ENCODE measurements at regions not wholly inside any gene's neighbourhood (a gene's known extent, or its start where the extent isn't known, plus 50 kb on each side); places are given as distances from the start of the nearest gene placed in this dataset.
"Not testable (repeated sequence)": the region's sequence is repeated elsewhere in the genome, so short reads cannot be mapped to it uniquely, and the experiment has no call there.

DNA sequence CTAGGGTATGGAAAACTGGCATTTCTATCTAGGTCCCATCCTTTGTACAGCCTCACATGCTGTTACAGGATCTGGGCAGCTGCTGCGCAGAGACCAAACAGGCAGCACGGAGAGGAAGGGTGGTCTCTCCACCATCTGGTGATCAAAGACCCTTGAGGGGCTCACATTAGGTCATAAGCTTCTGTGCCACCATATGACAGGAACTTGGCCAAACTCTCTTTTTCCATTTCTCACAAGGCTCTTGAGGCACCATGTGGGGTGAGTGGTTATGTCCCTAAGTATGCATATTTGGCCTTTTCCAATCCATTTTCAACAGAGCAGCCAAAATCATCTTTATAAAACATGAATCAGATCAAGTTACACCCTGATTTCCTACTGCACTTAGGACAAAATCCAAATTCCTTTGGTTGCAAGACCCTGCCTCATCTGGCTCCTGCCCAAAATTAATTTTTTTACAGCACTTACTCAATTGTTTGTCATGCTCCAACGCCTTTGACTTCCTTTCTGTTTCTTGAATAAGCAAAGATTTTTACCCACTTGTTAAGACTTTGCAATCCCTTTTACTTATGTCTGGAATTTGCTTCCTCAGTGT is 730.0 kb downstream of the MAT2B start:
- H3K4me3 Mint-ChIP-seq = no peak overlapping the region
- H3K27ac Mint-ChIP-seq = no peak overlapping the region
- no peaks in the 10 kb centered on the region for H3K27me3 Mint-ChIP-seq
- no peaks in the 10 kb centered on the region for H3K36me3 Mint-ChIP-seq
- CTCF ChIA-PET = no interaction called here
- H3K4me1 Mint-ChIP-seq (ENCODE audit: low read depth) = no peaks in the 10 kb centered on the region
- POLR2A ChIA-PET = no interaction called here
- DNase-seq = no peak
- peaks cover 10% of the 10 kb centered on the region for H3K9me3 Mint-ChIP-seq
- intact Hi-C loops (cut with micrococcal nuclease) = no loop called here

DNA sequence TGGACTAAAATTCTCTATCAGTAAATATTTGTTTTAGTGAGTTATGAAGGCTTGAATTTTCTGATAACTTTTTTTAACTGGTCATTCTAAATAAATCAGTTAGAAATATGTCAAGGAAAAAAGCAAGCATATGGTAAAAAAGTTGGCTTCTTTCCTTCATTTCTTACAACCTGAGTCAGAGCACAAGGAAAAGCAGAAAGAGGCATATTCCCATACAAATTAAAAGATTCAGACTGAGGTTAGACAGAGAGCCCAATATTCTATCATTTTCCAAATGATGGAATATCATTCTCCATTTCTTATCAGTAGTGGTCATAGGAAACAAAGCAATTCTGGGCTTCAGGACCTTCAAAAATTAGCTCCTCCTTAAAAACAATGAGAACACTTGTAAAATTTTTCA is 732.1 kb downstream of the MAT2B start:
- Mint-ChIP-seq H3K36me3 (no peaks in the 10 kb centered on the region), H3K9me3 (peaks cover 6% of the 10 kb centered on the region), H3K4me3 (no peak overlapping the region), H3K27me3 (no peaks in the 10 kb centered on the region), H3K4me1 (ENCODE audit: low read depth) (no peaks in the 10 kb centered on the region), H3K27ac (no peak overlapping the region)
- ChIA-PET POLR2A (no interaction called here), CTCF (no interaction called here)
- intact Hi-C loops (cut with micrococcal nuclease) = no loop called here
- DNase-seq = no peak

DNA sequence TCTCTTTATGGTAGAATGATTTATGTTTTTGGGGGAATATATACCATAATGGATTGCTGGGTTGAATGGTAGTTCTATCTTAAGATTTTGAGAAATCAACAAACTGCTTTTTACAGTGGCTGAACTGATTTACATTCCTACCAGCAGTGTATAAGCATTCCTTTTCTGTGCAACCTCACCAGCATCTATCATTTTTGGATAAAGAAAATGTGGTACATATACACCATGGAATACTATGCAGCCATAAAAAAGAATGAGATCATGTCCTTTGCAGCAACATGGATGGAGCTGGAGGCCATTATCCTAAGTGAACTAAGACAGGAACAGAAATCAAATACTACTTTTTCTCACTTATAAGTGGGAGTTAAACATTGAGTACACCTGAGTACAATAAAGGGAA is 746.4 kb downstream of the MAT2B start:
- H3K36me3 Mint-ChIP-seq; CTCF ChIA-PET; H3K27me3 Mint-ChIP-seq; POLR2A ChIA-PET; DNase-seq; H3K4me3 Mint-ChIP-seq; H3K4me1 Mint-ChIP-seq (ENCODE audit: low read depth); H3K27ac Mint-ChIP-seq; intact Hi-C loops (cut with micrococcal nuclease): not testable (repeated sequence)
- H3K9me3 Mint-ChIP-seq = peaks cover 11% of the 10 kb centered on the region

DNA sequence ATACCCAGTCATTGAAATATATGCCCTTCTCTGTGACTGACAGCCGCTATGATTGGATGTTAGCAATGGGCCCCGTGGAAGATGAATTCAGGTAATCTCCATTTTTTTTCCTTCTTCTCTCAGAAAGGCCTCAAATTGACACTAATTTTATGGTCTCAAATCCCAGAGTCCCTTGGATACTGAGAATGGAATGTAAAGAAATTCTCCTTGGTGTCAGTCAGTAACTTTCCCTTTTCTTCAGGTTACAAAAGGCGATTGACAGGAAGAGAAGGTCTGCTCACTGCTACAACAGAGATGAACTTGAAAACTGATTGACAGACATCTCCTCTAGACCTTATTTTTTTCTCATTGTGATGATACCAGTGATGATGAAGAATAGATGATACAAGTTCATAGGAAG is 748.3 kb downstream of the MAT2B start:
- H3K27ac Mint-ChIP-seq = no peak overlapping the region

DNA sequence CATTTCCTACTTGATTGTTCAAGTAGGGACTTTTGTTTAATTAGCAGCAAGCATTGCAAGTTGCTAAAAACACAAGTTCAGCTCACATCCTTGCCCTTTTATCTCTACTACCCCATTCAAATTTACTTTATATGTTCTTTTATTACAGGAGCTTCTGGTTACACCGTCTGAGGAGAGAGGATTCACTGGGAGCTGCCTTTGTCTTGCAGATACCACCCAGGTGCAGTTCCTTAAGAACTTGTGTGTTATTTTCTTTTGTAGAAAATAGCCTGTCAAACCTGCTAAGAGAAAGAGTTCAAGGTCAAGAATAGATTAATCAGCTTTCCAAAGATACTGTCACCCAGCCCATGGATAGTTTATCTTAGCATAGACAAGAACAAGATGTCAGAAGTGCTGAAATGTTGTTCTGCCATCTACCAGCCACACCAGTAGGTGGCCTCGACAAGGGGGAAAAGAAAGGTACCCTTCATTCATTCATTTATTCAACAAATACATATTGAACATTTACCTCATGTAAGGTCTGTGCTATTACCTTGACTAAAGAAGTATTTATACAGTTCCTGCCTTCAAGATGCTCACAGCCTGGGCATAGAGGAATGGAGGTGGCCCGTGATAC is 750.3 kb downstream of the MAT2B start:
- peaks cover 9% of the 10 kb centered on the region for H3K9me3 Mint-ChIP-seq
- no peak overlapping the region for H3K27ac Mint-ChIP-seq
- DNase-seq = no peak
- ChIA-PET POLR2A (no interaction called here), CTCF (no interaction called here)
- intact Hi-C loops (cut with micrococcal nuclease) = no loop called here
- H3K36me3 Mint-ChIP-seq = no peaks in the 10 kb centered on the region
- H3K4me3 Mint-ChIP-seq = no peak overlapping the region
- no peaks in the 10 kb centered on the region for H3K27me3 Mint-ChIP-seq
- no peaks in the 10 kb centered on the region for H3K4me1 Mint-ChIP-seq (ENCODE audit: low read depth)

More for the DNA sequence above, 748.3 kb downstream of the MAT2B start:
- Mint-ChIP-seq H3K27me3 (no peaks in the 10 kb centered on the region), H3K4me3 (no peak overlapping the region), H3K9me3 (peaks cover 9% of the 10 kb centered on the region), H3K4me1 (ENCODE audit: low read depth) (no peaks in the 10 kb centered on the region), H3K36me3 (no peaks in the 10 kb centered on the region)
- ChIA-PET CTCF (no interaction called here), POLR2A (no interaction called here)
- DNase-seq = no peak
- intact Hi-C loops (cut with micrococcal nuclease) = no loop called here

GRCh38 chr5:164256351-164256750 is 750.9 kb downstream of the MAT2B start:
- no peak overlapping the region for H3K27ac Mint-ChIP-seq
- POLR2A ChIA-PET = no interaction called here
- no peaks in the 10 kb centered on the region for H3K27me3 Mint-ChIP-seq
- peaks cover 9% of the 10 kb centered on the region for H3K9me3 Mint-ChIP-seq
- H3K36me3 Mint-ChIP-seq = no peaks in the 10 kb centered on the region
- H3K4me1 Mint-ChIP-seq (ENCODE audit: low read depth) = no peaks in the 10 kb centered on the region
- CTCF ChIA-PET = no interaction called here
- no peak overlapping the region for H3K4me3 Mint-ChIP-seq
- DNase-seq = no peak
- intact Hi-C loops (cut with micrococcal nuclease) = no loop called here

DNA sequence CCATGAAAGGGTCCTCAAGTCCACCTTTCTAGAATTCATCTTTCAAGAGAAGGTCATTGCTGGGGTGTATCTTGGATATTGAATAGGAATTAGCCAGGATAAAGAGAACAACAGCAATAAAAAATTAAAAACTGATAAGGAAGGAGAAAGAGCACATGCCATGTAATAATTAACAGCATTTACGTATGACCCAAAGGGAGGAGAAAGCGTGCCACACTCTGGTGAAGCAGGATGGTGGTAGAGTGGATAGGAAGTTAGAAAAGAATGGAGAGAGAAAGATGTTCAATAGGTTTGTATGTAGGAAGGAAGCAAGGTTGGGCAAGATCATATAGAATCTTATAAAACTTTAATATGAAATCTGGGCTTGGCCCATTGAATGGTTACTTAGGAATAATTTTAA is 751.5 kb downstream of the MAT2B start:
- peaks cover 5% of the 10 kb centered on the region for H3K9me3 Mint-ChIP-seq
- ChIA-PET CTCF (no interaction called here), POLR2A (no interaction called here)
- no peaks in the 10 kb centered on the region for H3K4me1 Mint-ChIP-seq (ENCODE audit: low read depth)
- no peaks in the 10 kb centered on the region for H3K36me3 Mint-ChIP-seq
- H3K27ac Mint-ChIP-seq = no peak overlapping the region
- no peak overlapping the region for H3K4me3 Mint-ChIP-seq
- no peaks in the 10 kb centered on the region for H3K27me3 Mint-ChIP-seq
- intact Hi-C loops (cut with micrococcal nuclease) = no loop called here
- DNase-seq = no peak

DNA sequence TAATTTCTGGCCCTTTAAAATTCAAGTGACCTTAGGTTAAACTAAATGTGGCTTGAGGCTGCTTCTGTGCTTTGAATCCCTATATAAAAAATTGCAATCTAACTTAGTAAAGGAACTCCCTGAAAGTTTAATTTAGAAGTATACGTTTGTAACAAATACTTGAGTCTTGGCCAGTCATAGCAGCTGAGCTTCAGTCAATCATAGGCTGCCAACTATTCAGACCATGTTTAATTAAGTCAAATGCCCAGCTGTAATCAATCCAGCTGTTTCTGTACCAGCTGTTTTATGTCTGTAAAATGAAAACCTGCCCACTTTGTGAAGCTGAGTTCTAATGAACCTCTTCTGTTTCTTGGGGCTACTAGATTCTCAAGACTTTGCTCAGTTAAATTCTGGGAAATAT is 760.1 kb downstream of the MAT2B start:
- CTCF ChIA-PET = no interaction called here
- intact Hi-C loops (cut with micrococcal nuclease) = no loop called here
- no peaks in the 10 kb centered on the region for H3K27me3 Mint-ChIP-seq
- no peaks in the 10 kb centered on the region for H3K36me3 Mint-ChIP-seq
- H3K27ac Mint-ChIP-seq = no peak overlapping the region
- DNase-seq = no peak
- no peaks in the 10 kb centered on the region for H3K4me1 Mint-ChIP-seq (ENCODE audit: low read depth)
- no peak overlapping the region for H3K4me3 Mint-ChIP-seq
- POLR2A ChIA-PET = no interaction called here
- peaks cover 12% of the 10 kb centered on the region for H3K9me3 Mint-ChIP-seq

DNA sequence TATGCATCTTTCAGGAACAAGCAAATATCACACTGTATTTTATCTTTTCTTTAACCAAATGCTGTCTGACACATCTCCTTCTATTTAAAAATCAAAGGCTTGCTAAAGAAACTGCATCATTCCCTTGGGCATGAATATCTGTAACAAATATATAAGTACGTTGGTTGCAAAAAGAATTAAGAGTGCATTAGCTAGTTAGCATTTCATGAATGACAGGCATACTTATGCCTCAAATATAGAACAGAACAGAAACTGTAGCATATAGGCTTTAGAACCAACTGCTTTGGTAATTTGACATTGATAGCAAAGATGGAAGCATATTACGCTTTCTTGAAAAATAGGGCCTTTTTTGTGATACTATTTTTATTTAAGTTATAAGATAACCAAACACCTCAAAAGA is 761.2 kb downstream of the MAT2B start:
- Mint-ChIP-seq H3K27me3 (no peaks in the 10 kb centered on the region), H3K27ac (no peak overlapping the region), H3K36me3 (no peaks in the 10 kb centered on the region), H3K4me1 (ENCODE audit: low read depth) (no peaks in the 10 kb centered on the region), H3K9me3 (peaks cover 12% of the 10 kb centered on the region), H3K4me3 (no peak overlapping the region)
- intact Hi-C loops (cut with micrococcal nuclease) = no loop called here
- DNase-seq = no peak
- CTCF ChIA-PET = no interaction called here
- POLR2A ChIA-PET = no interaction called here

DNA sequence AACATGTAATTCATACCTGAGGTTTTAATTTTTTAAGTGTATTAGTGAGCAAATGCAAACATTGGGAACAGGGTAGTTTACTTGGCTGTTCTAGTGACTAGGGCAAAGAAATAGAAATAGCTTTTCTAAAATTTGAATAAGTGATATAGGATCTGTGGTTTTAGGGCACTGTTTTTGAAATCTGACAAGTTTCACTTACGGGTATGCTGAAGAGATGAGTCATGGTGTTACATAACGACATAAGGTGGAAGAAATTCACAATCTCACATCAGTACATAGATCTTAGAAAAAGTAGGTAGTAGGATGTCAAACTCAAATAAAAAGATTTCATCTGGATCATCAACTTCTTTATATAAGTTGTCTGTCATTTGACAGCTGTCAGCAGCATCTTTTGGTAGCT is 772.3 kb downstream of the MAT2B start:
- Mint-ChIP-seq H3K4me3 (no peak overlapping the region), H3K27ac (no peak overlapping the region), H3K4me1 (ENCODE audit: low read depth) (no peaks in the 10 kb centered on the region), H3K9me3 (peaks cover 10% of the 10 kb centered on the region), H3K36me3 (no peaks in the 10 kb centered on the region), H3K27me3 (no peaks in the 10 kb centered on the region)
- ChIA-PET POLR2A (no interaction called here), CTCF (no interaction called here)
- DNase-seq = no peak
- intact Hi-C loops (cut with micrococcal nuclease) = no loop called here

DNA sequence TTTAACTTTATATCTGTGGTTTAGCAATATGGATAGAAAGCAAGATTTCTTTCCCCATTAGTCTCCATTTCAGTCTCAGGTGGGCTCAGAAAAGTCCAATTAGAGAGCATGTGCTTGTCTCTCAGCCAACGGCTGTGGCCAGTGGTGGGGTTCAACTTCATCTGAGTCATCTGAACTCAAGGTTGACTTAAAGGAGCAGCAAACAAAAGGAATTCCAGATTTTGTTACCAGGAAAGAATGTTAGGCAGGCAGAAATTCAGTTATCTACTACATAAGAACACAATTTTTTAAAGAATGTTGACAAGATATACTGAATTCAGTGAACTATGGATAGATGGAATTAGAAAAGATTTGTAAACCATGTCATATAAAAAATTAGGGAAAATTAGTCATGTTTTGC is 784.1 kb downstream of the MAT2B start:
- intact Hi-C loops (cut with micrococcal nuclease) = no loop called here
- ChIA-PET POLR2A (no interaction called here), CTCF (no interaction called here)
- no peaks in the 10 kb centered on the region for H3K27me3 Mint-ChIP-seq
- no peaks in the 10 kb centered on the region for H3K4me1 Mint-ChIP-seq (ENCODE audit: low read depth)
- no peak overlapping the region for H3K27ac Mint-ChIP-seq
- peaks cover 27% of the 10 kb centered on the region for H3K9me3 Mint-ChIP-seq
- no peak overlapping the region for H3K4me3 Mint-ChIP-seq
- no peak for DNase-seq
- no peaks in the 10 kb centered on the region for H3K36me3 Mint-ChIP-seq

- POLR2A ChIA-PET = no interaction called here
- Mint-ChIP-seq H3K27me3 (no peaks in the 10 kb centered on the region), H3K9me3 (peaks cover 15% of the 10 kb centered on the region), H3K36me3 (no peaks in the 10 kb centered on the region), H3K27ac (no peak overlapping the region), H3K4me1 (ENCODE audit: low read depth) (no peaks in the 10 kb centered on the region), H3K4me3 (no peak overlapping the region)
- no peak for DNase-seq
- CTCF ChIA-PET = no interaction called here
- intact Hi-C loops (cut with micrococcal nuclease) = no loop called here
Observed at GRCh38 chr5:164296603-164297080, 791.2 kb downstream of the MAT2B start.

- no peak for DNase-seq
- Mint-ChIP-seq H3K9me3 (peaks cover 15% of the 10 kb centered on the region), H3K4me1 (ENCODE audit: low read depth) (no peaks in the 10 kb centered on the region), H3K27me3 (no peaks in the 10 kb centered on the region), H3K27ac (no peak overlapping the region), H3K4me3 (no peak overlapping the region), H3K36me3 (no peaks in the 10 kb centered on the region)
- intact Hi-C loops (cut with micrococcal nuclease) = no loop called here
- CTCF ChIA-PET = no interaction called here
- POLR2A ChIA-PET = no interaction called here
Observed at GRCh38 chr5:164298165-164298564, 792.7 kb downstream of the MAT2B start.
